Ramos (cell line): ENCODE measurements at regions not wholly inside any gene's neighbourhood (a gene's known extent, or its start where the extent isn't known, plus 50 kb on each side); places are given as distances from the start of the nearest gene placed in this dataset.

Experiments used
- in situ Hi-C: fragments of 300-500 bp; cut with MboI; formaldehyde crosslinking; loops from one replicate; pipeline ENCODE4 v1.14.3; 2022; ENCODE audit warnings: low sequenced_read_pairs; ENCODE audit not compliant: unreplicated experiment

GRCh38 chr2:18169121-18169892 is 290.8 kb downstream of the KCNS3 start:
- in situ Hi-C loops, result no loop called here

GRCh38 chr2:18167871-18168270 is 289.4 kb downstream of the KCNS3 start:
- in situ Hi-C loops, result no loop called here

GRCh38 chr2:18161681-18162080 is 283.2 kb downstream of the KCNS3 start:
- in situ Hi-C loops, result no loop called here

- in situ Hi-C loops, result no loop called here
These were observed 281.4 kb downstream of the KCNS3 start for GRCh38 chr2:18159896-18160295.

GRCh38 chr2:18156421-18156820 is 278.0 kb downstream of the KCNS3 start:
- in situ Hi-C loops, result no loop called here

- in situ Hi-C loops, result no loop called here
These were observed 277.5 kb downstream of the KCNS3 start for GRCh38 chr2:18156002-18156401.

GRCh38 chr2:18154812-18155211 is 276.3 kb downstream of the KCNS3 start:
- in situ Hi-C loops, result no loop called here

GRCh38 chr2:18154259-18154658 is 275.8 kb downstream of the KCNS3 start:
- in situ Hi-C loops, result no loop called here

- in situ Hi-C loops, result no loop called here
These were observed 275.3 kb downstream of the KCNS3 start for GRCh38 chr2:18153741-18154140.

- in situ Hi-C loops, result no loop called here
These were observed 272.8 kb downstream of the KCNS3 start for GRCh38 chr2:18151237-18151636.

- in situ Hi-C loops, result no loop called here
These were observed 271.3 kb downstream of the KCNS3 start for GRCh38 chr2:18149660-18150246.

- in situ Hi-C loops, result no loop called here
These were observed 258.5 kb downstream of the KCNS3 start for GRCh38 chr2:18136881-18137475.

GRCh38 chr2:18133310-18133709 is 254.8 kb downstream of the KCNS3 start:
- in situ Hi-C loops, result no loop called here

GRCh38 chr2:18132697-18133096 is 254.2 kb downstream of the KCNS3 start:
- in situ Hi-C loops, result no loop called here

GRCh38 chr2:18131761-18132160 is 253.3 kb downstream of the KCNS3 start:
- in situ Hi-C loops, result no loop called here

- in situ Hi-C loops, result no loop called here
These were observed 250.9 kb downstream of the KCNS3 start for GRCh38 chr2:18129348-18129747.

- in situ Hi-C loops, result no loop called here
These were observed 246.8 kb downstream of the KCNS3 start for GRCh38 chr2:18125303-18125702.

GRCh38 chr2:18124116-18124835 is 245.8 kb downstream of the KCNS3 start:
- in situ Hi-C loops, result no loop called here

- in situ Hi-C loops, result no loop called here
These were observed 245.1 kb downstream of the KCNS3 start for GRCh38 chr2:18123577-18123976.

GRCh38 chr2:18123211-18123570 is 244.7 kb downstream of the KCNS3 start:
- in situ Hi-C loops, result no loop called here
